Activated naive CD8-positive, alpha-beta T cell treated with anti-CD3 and anti-CD28 coated beads, Interleukin-2, amount 10 ng/mL, durations not matched to agents 7 days and 5 days (primary cell): ENCODE measurements at regions not wholly inside any gene's neighbourhood (a gene's known extent, or its start where the extent isn't known, plus 50 kb on each side); places are given as distances from the start of the nearest gene placed in this dataset.

ENCODE experiments used
- ATAC-seq: fragments of 150-1000 bp; cut with Tn5 transposase; one replicate; pipeline ENCODE4 v1.10.0; 2021; ENCODE audit warnings: low read depth, moderate library complexity
- POLR2A ChIA-PET: fragments of 350-600 bp; sonication (Branson Sonifier 250); formaldehyde crosslinking; loops from one replicate; lab custom pipeline; 2021; ENCODE audit warnings: antibody characterized with exemption; lab: Charles Lee
- DNase-seq: peaks from one replicate; pipeline ENCODE4 v3.0.0; 2021
- H3K27ac Mint-ChIP-seq: one replicate; pipeline ENCODE4 v1.8.0; 2022; ENCODE audit warnings: mild to moderate bottlenecking, mixed read lengths
- H3K27me3 Mint-ChIP-seq: one replicate; pipeline ENCODE4 v1.8.0; 2022; ENCODE audit warnings: mild to moderate bottlenecking, moderate library complexity, mixed read lengths
- H3K36me3 Mint-ChIP-seq: one replicate; pipeline ENCODE4 v1.8.0; 2021; ENCODE audit warnings: mild to moderate bottlenecking, mixed read lengths
- H3K4me1 Mint-ChIP-seq: one replicate; pipeline ENCODE4 v1.8.0; 2021; ENCODE audit warnings: mixed read lengths
- H3K4me3 Mint-ChIP-seq: one replicate; pipeline ENCODE4 v1.8.0; 2022; ENCODE audit warnings: mild to moderate bottlenecking, moderate library complexity, mixed read lengths
- H3K9me3 Mint-ChIP-seq: one replicate; pipeline ENCODE4 v1.8.0; 2021; ENCODE audit warnings: mixed read lengths

DNA sequence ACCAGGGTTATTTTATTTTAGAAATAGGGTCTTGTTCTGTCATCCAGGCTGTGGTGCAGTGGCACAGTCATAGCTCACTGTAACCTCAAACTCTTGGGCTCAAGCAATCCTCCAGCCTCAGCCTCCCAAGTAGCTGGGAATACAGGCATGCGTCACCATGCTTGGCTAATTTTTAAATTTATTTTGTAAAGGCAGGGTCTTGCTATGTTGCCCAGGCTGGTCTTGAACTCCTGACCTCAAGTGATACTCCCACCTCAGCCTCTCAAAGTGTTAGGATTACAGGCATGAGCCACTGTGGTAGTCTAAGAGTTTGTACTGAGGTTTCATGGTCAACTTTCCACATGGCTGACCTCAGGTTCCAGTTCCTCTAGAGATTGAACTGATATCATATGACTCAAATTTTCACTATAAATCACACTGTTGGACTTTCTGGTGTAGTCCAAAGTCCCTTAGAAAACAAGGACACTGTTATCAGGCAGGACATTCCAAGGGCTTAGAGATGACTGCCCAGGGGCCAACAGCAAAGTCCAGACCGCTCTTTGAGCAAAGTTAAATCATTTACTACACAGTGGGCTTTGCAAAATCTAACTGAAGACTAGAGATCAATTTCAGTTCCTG, 82.0 kb upstream of the MEX3C start:
- Mint-ChIP-seq H3K27me3 (peaks cover 2% of the 10 kb centered on the region), H3K27ac (no peak overlapping the region), H3K36me3 (no peaks in the 10 kb centered on the region), H3K4me1 (no peaks in the 10 kb centered on the region), H3K4me3 (no peak overlapping the region), H3K9me3 (no peaks in the 10 kb centered on the region)
- ATAC-seq, result no peak
- no peak for DNase-seq
- POLR2A ChIA-PET, result no interaction called here

DNA sequence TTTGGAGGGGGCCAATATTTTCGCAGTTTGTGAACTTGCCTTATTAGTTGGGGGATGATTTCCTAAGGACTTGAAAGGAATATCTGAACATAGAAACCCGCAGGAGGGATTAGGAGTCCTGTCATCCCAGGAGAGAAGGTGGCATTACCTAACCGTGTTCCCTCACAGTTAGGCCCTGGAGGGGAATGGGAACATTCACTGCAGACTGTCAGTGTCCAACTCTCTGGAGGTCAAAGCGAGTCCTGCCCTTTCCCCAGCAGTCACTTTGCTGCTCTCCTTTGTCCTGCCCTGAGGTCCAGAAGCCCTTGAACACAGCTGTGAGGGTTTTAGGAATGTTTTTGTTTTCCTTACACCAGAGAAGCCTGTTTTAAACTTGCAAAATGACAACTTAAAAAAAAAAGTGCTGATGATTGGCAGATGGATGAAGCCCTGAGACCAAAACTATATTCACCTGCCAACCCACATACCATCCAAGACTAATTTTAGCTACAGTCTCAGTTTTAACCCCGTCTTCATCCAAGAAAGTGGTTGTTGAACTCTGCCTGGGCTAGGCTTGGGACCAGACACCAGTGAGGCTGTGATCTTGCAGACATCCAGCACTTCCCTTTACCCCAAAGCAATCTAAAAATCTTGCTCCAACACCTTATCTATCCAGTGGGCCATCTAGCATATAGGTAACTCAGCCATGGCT, 90.5 kb upstream of the MEX3C start:
- Mint-ChIP-seq H3K4me1 (no peaks in the 10 kb centered on the region), H3K36me3 (no peaks in the 10 kb centered on the region), H3K4me3 (no peak overlapping the region), H3K27me3 (peaks cover 7% of the 10 kb centered on the region), H3K9me3 (peaks cover 5% of the 10 kb centered on the region), H3K27ac (no peak overlapping the region)
- DNase-seq (no peak), ATAC-seq (no peak)
- POLR2A ChIA-PET, result no interaction called here

DNA sequence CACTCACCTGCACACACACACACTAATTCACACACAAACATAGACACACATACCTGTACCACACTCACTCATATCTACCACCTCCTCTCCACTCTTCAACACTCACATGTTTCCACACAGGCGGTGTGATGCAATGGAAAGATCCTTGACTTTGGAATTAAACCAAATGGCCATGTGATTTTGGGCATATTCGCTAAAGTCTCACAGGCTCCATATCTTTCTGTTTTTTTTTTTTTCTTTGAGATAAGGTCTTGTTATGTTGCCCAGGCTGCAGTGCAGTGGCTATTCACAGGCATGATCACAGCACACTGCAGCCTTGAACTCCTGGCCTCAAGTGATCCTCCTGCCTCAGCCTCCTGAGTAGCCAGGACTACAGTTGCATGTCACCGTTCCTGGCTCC, 91.1 kb upstream of the MEX3C start:
- DNase-seq (no peak), ATAC-seq (no peak)
- POLR2A ChIA-PET, result no interaction called here
- Mint-ChIP-seq H3K36me3 (no peaks in the 10 kb centered on the region), H3K4me3 (no peak overlapping the region), H3K9me3 (peaks cover 5% of the 10 kb centered on the region), H3K27me3 (peaks cover 7% of the 10 kb centered on the region), H3K4me1 (no peaks in the 10 kb centered on the region), H3K27ac (no peak overlapping the region)

DNA sequence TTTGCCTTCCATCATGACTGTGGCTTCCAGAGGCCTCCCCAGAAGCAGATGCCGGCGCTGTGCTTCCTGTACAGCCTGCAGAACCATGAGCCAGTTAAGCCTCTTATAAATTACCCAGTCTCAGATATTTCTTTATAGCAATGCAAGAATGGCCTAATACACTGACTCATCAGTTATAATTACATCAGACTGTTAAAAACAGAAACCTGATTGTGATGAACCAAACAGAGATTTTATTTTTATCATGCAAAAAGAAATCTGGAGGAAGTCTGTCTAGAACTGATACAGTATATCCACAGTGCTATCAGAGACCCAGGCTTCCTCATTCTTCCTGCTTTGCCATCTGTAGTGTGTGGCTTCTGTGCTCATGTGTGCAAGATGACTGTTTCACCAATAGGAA, 93.4 kb upstream of the MEX3C start:
- POLR2A ChIA-PET, result no interaction called here
- Mint-ChIP-seq H3K36me3 (no peaks in the 10 kb centered on the region), H3K9me3 (peaks cover 5% of the 10 kb centered on the region), H3K4me3 (no peak overlapping the region), H3K4me1 (no peaks in the 10 kb centered on the region), H3K27ac (no peak overlapping the region), H3K27me3 (peaks cover 4% of the 10 kb centered on the region)
- no peak for ATAC-seq
- DNase-seq, result no peak

DNA sequence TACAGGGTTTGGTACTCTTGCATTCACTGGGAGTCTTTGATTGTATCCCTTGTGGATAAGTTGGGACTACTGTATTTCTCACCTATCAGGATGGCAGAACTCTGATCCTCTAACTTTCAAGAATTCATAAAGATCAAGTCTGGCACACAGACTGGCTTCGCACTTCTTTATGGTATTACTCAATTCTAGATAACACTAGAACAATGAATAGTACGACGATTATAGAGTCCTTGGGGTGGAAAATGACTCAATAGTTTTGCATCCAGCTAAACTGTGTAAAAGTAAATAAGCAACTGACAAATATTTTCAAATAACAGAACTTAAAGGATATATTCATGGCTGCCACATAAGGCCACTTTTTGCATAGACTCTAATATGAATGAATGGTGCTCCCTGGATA, 103.4 kb upstream of the MEX3C start:
- DNase-seq, result no peak
- Mint-ChIP-seq H3K27ac (no peak overlapping the region), H3K4me3 (no peak overlapping the region), H3K4me1 (peaks cover 5% of the 10 kb centered on the region), H3K27me3 (peaks cover 13% of the 10 kb centered on the region), H3K9me3 (no peaks in the 10 kb centered on the region), H3K36me3 (no peaks in the 10 kb centered on the region)
- POLR2A ChIA-PET, result no interaction called here
- no peak for ATAC-seq

DNA sequence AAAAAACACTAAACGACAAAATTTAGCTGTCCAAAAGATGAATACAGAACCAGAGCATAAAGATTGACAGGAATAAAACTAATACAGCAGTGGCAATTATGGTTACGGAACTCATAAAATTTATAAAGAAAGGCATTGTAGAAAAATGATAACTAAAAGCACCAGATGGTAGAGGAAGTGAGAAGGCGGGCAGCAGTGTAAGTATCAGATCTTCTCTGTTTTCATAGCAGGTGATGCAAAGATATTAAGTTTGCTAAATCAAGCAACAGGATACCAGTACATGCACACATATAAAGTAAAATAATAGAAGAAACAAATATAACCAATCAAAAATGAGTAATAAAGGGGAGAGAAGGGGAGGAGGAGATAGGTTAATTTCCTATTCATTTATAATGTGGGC, 103.9 kb upstream of the MEX3C start:
- no peak overlapping the region for H3K27ac Mint-ChIP-seq
- POLR2A ChIA-PET, result no interaction called here
- no peak for ATAC-seq
- H3K27me3 Mint-ChIP-seq, result peaks cover 16% of the 10 kb centered on the region
- DNase-seq, result no peak
- H3K36me3 Mint-ChIP-seq, result no peaks in the 10 kb centered on the region
- H3K4me3 Mint-ChIP-seq, result no peak overlapping the region
- H3K4me1 Mint-ChIP-seq, result peaks cover 5% of the 10 kb centered on the region
- H3K9me3 Mint-ChIP-seq, result no peaks in the 10 kb centered on the region

DNA sequence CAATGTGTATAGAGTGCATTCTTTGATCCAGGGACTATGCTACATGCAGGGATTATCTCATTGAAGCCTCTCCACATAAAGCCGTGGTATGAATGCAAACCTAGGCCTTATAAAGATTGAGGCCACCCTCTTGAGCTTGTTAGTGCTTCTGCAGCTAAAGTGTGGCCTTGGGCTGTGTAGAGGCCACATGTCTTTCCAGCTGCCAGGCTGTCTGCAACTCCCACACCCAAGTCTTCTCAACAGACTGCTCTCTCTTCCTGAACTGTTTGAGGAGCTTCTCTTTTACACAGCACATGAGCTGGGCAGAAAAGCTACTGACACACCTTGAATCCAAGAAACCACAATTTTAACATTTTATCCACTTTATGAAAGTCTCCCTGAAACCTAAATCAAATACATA, 119.2 kb upstream of the MEX3C start:
- H3K9me3 Mint-ChIP-seq, result peaks cover 4% of the 10 kb centered on the region
- no peak overlapping the region for H3K4me3 Mint-ChIP-seq
- ATAC-seq (no peak), DNase-seq (no peak)
- no peaks in the 10 kb centered on the region for H3K4me1 Mint-ChIP-seq
- no peaks in the 10 kb centered on the region for H3K36me3 Mint-ChIP-seq
- POLR2A ChIA-PET, result no interaction called here
- H3K27me3 Mint-ChIP-seq, result peaks cover 19% of the 10 kb centered on the region
- H3K27ac Mint-ChIP-seq, result no peak overlapping the region

DNA sequence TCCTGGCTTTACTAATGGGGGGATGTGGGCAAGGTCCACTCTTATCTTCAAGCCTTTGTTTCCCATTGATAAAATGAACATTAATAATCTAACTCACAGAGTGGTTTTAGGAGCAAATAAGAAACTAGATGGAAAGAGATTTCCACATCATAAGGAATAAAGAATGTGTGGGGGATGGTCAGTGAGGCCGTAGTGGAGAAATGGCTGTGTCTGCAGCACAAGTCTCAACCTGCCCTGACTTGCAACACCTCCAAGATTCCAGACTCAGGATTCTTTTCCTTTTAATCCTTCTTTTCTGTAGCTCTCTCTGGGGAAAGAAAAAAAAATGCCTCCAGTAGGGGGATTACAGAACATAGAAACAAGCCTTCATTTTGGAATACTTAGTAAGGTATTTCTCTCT, 124.2 kb upstream of the MEX3C start:
- no peak for DNase-seq
- Mint-ChIP-seq H3K27me3 (peaks cover 33% of the 10 kb centered on the region), H3K36me3 (no peaks in the 10 kb centered on the region), H3K27ac (no peak overlapping the region), H3K9me3 (peaks cover 1% of the 10 kb centered on the region), H3K4me1 (no peaks in the 10 kb centered on the region), H3K4me3 (no peak overlapping the region)
- no peak for ATAC-seq
- POLR2A ChIA-PET, result no interaction called here

DNA sequence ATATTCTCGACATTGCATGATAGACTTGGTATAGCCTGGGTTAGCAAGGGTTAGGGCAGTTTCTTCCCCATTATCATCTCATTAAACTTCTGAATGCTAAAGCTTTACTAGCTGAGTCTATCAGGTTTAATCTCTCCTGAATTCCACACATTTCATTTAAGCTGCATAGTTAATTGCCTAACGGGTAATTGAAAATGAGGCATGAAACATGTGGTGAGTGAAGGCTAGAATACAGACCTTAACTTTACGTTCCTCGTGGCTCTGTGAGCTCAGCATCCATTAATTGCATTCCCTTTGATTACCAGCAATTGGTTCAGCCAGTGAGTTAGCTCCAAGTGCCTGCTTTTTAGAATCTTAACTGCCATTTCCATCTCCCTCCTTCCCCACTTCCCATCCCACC, 126.5 kb upstream of the MEX3C start:
- Mint-ChIP-seq H3K27ac (no peak overlapping the region), H3K27me3 (peaks cover 34% of the 10 kb centered on the region), H3K9me3 (no peaks in the 10 kb centered on the region), H3K4me1 (no peaks in the 10 kb centered on the region), H3K4me3 (no peak overlapping the region), H3K36me3 (no peaks in the 10 kb centered on the region)
- POLR2A ChIA-PET, result no interaction called here
- no peak for DNase-seq
- ATAC-seq, result no peak

DNA sequence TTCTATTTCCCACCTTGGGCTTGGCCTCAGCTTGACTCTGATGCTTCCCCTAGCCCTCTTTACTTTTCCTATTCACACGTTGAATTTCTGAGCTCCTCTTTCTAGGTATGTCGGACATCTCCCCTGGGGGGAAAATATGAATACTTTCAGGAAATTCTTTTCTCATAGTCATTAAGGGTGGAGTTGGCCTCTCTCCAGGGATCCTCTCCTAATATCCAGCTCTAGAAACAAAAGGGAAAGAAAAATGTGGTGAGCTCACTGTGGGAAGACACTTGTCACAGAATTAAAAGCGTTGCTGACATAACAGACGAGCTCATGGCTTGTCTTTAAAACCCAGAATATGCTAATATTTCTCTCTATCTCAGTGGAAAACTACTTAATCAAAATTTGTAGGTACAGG, 132.7 kb upstream of the MEX3C start:
- H3K36me3 Mint-ChIP-seq, result no peaks in the 10 kb centered on the region
- peaks cover 29% of the 10 kb centered on the region for H3K27me3 Mint-ChIP-seq
- ATAC-seq, result no peak
- no peak overlapping the region for H3K27ac Mint-ChIP-seq
- H3K4me1 Mint-ChIP-seq, result no peaks in the 10 kb centered on the region
- no peaks in the 10 kb centered on the region for H3K9me3 Mint-ChIP-seq
- no peak for DNase-seq
- no peak overlapping the region for H3K4me3 Mint-ChIP-seq
- POLR2A ChIA-PET, result no interaction called here

DNA sequence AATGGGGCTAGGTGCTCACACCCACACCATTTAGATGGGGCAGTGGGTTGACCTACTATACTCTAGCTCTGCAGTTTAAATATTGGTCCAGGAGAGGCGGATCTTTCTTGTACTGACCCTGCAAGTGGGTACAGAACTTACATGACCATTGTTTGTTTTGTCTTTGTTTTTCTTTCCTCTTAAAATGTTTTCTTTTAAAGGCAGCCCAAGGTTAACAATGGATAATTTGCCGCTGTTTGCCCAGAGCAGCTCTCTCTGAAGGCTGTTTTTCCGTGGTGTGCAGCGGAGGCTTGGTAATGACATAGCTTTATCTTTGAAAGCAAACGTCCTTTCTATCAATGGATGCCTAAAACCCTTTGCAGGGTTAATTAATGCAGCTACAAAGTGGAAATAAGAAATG, 133.3 kb upstream of the MEX3C start:
- ATAC-seq (no peak), DNase-seq (no peak)
- H3K4me3 Mint-ChIP-seq, result no peak overlapping the region
- peaks cover 27% of the 10 kb centered on the region for H3K27me3 Mint-ChIP-seq
- H3K36me3 Mint-ChIP-seq, result no peaks in the 10 kb centered on the region
- H3K4me1 Mint-ChIP-seq, result no peaks in the 10 kb centered on the region
- H3K9me3 Mint-ChIP-seq, result no peaks in the 10 kb centered on the region
- POLR2A ChIA-PET, result no interaction called here
- H3K27ac Mint-ChIP-seq, result no peak overlapping the region

DNA sequence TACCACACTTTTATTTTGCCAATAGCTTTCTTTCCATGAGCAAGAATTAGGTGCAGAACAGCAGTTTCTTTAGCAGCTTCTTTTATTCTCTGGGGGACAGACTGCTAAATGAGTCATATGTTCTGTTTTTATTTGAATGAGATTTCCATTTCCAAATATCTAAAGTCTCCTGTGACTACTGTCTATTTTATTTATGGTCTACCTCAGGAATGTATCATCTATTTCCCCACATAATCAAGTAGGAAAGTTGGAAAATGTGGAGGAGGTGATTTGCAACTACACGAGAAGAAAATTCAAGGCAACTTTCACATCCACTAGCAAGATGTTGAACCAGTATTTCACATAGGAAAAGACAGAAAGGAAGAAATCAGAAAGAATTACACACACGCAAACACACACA, 139.9 kb upstream of the MEX3C start:
- Mint-ChIP-seq H3K27ac (no peak overlapping the region), H3K27me3 (peaks cover 37% of the 10 kb centered on the region), H3K4me1 (peaks cover 8% of the 10 kb centered on the region), H3K36me3 (no peaks in the 10 kb centered on the region), H3K4me3 (no peak overlapping the region), H3K9me3 (no peaks in the 10 kb centered on the region)
- ATAC-seq (no peak), DNase-seq (no peak)
- POLR2A ChIA-PET, result no interaction called here

DNA sequence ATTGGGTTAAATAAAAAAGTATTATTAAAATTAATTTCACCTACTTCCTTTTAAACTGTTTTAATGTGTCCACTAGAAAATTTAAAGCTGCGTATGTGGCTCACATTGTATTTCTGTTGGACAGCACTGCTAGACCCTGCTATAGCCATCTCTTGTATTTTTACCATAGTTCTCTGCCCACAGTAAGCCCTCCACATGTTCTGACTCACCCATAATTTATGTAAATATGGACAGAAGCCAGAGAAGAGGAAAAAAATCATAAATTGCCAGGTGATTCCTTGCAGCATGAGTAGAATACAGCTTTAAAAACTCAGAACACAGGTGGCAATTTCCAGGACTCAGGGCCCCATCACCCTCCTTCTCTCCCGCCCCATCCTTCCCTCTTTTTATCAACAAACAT, 142.4 kb upstream of the MEX3C start:
- Mint-ChIP-seq H3K27ac (no peak overlapping the region), H3K36me3 (no peaks in the 10 kb centered on the region), H3K9me3 (no peaks in the 10 kb centered on the region), H3K4me3 (no peak overlapping the region), H3K4me1 (peaks cover 8% of the 10 kb centered on the region), H3K27me3 (peaks cover 30% of the 10 kb centered on the region)
- POLR2A ChIA-PET, result no interaction called here
- ATAC-seq (no peak), DNase-seq (no peak)

DNA sequence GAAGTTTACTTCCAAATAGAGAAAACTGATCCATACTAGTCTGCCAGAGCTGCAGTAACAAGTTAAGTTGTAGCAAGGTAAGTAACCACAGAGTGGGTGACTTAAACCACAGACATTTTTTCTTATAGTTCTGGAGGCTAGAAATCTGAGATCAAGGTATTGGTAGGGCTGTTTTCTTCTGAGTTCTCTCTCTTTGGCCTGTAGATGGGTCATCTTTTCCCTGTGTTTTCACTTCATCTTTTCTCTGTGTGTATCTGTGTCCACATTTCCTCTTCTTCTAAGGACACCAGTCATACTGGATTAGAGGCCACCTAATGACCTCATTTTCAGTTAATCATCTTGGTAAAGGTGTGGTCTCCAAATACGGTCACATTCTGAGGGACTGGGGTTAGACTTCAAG, 142.9 kb upstream of the MEX3C start:
- Mint-ChIP-seq H3K36me3 (no peaks in the 10 kb centered on the region), H3K27me3 (peaks cover 33% of the 10 kb centered on the region), H3K27ac (no peak overlapping the region), H3K4me3 (no peak overlapping the region), H3K4me1 (peaks cover 8% of the 10 kb centered on the region), H3K9me3 (peaks cover 1% of the 10 kb centered on the region)
- DNase-seq (no peak), ATAC-seq (no peak)
- POLR2A ChIA-PET, result no interaction called here
